T-helper 2 cell treated with Interferon-gamma antibody and Interleukin-4, amounts not matched to agents 100 ng/mL and 5 ng/mL, for 36 hours (primary cell): ENCODE measurements at regions not wholly inside any gene's neighbourhood (a gene's known extent, or its start where the extent isn't known, plus 50 kb on each side); places are given as distances from the start of the nearest gene placed in this dataset.
"Not testable (repeated sequence)": the region's sequence is repeated elsewhere in the genome, so short reads cannot be mapped to it uniquely, and the experiment has no call there.

Experiments used
- intact Hi-C: fragments of 100-400 bp; cut with micrococcal nuclease; formaldehyde crosslinking; loops from one replicate; pipeline ENCODE4 v1.15.1; 2023

DNA sequence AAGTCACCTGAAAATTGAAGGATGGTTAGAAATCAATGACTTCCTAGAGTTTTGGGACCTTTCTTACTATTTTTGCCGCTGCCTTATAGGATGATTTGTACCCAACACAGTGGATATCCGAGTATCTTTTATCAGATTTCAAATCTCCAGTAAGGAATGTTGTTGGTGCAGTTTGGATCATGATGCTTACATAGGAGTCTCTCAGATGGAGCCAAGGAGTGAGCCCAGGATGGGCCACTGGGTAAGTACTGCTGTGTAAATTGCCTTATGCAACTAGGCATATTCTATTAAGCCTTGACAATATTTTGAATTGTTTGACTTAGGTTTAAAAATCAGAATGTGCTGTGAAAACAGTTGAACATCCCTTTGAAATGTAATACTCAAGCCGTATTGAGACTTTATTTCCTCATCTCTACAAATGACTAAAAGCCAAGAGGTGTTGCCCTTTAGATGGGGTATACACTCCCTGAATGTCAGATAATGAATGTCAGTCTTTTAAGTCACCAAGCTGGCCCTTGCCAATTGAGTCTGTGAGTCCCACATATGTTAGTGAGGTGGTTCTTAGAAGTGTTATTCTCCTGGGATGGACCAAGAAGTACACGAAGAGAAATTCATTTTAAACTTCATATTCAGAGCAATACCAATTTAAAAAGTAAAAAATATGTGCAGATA is 271.8 kb upstream of the CTNND2 start:
- intact Hi-C loops, result no loop called here

DNA sequence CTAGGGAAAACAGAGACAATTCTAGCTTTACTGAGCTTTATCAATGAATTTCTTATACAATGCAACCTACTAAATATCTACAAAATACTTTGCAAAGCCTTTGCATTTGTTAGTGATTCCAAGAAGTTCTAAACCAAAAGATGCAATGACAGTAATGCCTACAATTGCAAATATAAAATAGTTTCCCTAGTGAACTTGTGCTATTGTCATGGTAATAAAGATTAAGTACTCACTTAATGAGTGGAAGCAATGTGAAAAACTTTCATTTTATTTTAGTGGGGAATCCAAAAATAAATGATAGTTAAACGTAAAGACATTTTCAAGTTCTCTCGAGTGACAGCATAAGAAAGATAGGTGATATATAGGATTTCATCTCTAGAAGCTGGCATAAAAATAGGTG is 270.5 kb upstream of the CTNND2 start:
- intact Hi-C loops, result no loop called here

DNA sequence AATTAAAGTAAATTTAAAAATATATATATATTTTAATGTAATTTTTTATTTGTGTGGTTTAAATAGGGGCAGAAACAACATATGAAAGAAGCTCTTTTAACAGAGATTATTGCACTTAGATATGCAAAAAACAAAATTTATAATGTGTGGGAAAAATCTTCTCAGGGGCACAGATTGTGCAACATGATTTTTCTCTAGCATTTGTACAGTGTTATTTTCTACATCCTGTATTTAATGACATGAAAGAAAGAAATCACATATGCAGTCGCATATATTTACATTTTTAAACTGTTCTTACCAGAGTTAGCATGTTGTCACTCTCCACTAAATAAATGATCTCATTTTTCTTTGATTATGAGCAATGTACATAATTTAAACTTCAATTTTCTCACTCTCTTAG is 265.3 kb upstream of the CTNND2 start:
- intact Hi-C loops, result no loop called here

DNA sequence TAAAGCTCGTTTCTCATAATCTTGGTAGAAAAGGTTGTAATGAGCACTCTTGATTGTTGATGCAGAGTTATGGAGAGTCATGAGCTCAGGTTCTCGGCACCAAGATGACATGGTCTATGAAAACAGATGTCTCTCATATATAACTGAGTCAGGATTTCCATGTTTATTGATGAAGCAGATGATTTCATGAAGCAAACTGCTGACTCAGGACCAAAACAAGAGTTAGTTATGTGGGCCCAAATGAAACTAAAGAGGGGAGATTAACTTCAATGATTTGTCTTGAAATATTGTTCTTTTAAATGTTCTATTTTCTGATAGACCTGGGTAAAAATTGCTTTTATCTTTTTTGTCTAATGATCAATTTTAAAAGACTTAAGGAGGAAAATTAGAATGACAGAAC is 258.6 kb upstream of the CTNND2 start:
- intact Hi-C loops, result no loop called here

DNA sequence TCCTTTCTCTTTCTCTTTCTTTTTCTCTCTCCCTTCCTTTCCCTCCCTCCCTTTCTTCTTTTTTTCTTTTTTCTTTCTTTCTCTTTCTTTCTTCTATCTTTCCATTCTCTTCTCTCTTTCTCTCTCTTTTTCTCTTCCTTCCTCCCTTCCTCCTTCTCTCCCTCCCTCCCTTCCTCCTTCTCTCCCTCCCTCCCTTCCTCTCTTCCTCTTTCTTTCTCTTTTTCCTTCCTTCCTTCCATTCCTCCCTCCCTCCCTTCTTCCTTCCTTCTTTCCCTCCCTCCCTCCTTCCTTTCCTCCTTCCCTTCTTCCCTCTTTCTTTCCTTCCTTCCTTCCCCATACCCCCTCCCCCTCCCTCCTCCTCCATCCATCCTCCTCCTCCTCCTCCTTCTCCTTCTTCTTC is 243.3 kb upstream of the CTNND2 start:
- intact Hi-C loops, result no loop called here

DNA sequence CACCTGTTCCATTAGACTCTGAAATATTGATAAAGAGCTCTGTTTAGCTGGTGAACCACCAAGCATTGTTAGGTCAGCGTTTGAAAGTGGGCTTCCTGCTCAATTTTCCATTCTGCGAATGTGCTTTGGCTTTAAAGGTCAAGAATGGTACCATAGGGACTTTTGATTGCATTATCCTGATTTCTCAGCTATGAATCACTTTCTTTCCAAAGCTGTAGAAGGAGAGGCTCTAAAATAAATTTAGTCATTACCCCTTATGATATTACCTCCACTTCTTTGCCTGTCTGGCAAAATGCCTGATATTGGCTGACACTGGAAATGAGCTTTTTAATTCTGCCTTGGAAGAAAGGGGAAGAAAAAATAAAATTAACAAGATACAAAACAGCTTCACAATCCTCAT is 237.2 kb upstream of the CTNND2 start:
- intact Hi-C loops, result no loop called here

DNA sequence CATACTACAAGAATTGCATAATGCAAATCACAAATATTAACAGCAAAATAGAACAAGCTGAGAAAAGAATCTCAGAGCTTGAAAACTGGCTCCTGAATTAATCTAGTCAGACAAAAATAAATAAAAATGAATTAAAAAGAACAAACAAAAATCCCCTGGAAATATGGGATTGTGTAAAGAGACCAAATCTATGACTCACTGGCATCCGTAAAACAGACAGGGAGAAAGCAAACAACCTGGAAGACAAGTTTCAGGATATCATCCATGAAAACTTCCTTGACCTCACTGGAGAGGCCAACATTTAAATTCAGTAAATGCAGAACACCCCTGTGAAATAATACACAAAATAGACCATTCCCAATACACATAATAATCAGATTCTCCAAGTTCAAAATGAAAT is 229.3 kb upstream of the CTNND2 start:
- intact Hi-C loops, result no loop called here

DNA sequence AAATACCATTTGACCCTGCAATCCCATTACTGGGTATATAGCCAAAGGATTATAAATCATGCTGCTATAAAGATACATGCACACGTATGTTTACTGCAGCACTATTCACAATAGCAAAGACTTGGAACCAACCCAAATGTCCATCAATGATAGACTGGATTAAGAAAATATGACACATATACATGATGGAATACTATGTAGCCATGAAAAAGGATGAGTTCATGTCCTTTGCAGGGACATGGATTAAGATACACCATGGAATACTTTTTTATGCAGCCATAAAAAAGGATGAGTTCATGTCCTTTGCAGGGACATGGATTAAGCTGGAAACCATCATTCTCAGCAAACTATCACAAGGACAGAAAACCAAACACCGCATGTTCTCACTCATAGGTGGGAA is 226.8 kb upstream of the CTNND2 start:
- intact Hi-C loops, result not testable (repeated sequence)

DNA sequence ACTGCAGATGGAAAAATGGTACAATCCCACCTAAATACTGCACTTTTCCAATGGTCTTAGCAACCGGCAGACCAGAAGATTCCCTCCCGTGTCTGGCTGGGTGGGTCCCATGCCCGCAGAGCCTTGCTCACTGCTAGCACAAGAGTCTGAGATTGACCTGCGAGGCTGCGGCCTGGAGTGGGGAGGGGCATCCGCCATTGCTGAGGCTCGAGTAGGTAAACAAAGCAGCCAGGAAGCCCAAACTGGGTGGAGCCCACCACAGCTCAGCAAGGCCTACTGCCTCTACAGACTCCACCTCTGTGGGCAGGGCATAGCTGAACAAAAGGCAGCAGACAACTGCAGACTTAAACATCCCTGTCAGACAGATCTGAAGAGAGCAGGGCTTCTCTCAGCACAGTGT is 221.6 kb upstream of the CTNND2 start:
- intact Hi-C loops, result no loop called here

DNA sequence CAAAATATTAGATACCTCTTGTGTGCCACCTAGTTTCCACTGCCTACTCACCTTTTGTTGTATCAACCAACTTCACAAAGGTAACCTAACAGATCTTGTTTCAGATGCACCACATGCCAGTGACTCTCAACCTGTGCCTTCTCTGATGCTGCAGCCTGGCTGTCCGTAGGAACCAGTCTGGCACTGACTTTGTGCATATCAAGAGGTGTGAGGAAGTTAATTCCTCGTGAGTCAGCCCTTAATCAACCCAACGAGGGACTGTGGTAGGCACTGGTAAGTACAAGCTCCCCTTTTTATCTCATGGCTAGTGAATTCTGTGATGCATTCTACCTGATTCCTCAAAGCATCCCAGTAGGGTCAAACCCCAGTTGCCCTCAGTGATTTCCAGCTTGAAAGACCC is 215.4 kb upstream of the CTNND2 start:
- intact Hi-C loops, result no loop called here

DNA sequence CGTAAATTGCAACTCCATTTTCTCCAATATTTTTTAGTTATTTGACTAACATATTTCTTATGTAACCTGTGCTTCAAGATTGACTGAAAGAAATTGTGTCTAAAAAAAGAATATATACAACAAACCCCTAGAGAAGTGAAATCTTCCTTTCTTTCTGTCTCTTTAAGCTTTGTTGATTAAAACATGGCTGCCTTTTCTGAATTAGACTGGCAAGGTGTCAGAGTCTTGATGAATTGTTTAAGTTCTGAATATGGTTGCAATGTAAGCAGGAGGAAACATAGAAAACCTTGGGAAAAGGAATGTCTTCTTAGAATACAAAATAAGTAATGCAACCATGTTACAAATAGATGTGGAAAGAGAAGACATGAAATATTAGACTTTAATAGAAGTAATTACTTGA is 209.8 kb upstream of the CTNND2 start:
- intact Hi-C loops, result no loop called here

DNA sequence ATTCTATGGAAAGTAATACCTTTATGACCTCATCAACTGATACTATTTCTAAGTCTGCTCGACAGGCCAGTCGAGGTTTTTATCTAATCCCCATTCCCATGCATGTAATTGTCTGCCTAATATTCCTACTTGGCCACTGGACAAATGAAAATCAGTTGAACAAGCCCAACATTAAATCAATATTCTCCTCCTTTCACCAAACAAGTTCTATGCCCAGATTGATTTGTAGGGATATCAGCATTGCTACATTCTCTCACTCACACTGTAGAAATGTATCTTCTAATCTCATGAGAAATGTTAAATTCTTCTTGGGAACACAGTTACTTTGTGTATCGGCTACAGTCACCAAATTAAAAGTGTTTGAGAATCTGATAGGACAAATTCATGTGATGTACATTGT is 208.8 kb upstream of the CTNND2 start:
- intact Hi-C loops, result no loop called here

DNA sequence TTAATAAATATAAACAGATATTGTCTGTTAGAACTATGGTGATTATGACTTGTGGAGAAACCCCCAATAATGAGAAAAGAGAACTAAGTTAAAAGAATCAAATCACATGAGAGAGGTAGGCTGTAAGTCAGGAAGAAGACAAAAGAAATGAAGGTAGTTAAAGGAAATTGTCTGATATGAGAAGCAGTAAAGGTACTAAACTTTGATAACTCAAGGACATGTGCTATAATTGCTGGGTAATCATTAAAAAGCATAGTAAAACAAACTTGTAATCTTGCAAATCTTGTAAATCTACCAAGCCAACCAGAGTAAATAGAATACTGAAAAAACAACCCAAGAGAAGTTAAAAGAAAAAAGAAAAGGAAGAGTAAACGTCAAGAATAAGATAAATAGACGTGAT is 207.0 kb upstream of the CTNND2 start:
- intact Hi-C loops, result no loop called here

DNA sequence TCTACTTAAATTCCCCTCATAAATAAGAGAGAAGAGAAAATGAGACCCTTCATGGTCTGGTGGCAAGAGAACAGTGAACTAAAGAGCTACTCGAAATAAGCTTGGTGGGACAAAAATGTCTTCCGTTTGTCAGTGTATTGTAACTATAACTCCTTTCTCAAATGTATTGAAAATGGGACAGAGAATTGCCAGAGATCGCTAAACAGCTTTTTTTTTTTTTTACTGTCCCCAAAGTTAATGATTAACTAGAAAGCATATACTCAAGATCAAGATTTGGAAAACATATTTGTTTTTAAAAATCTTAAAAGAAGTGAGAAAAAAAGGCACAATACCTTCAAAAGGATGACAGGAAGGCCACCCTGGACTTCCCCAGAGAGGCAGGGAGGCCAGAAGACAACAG is 206.4 kb upstream of the CTNND2 start:
- intact Hi-C loops, result no loop called here

DNA sequence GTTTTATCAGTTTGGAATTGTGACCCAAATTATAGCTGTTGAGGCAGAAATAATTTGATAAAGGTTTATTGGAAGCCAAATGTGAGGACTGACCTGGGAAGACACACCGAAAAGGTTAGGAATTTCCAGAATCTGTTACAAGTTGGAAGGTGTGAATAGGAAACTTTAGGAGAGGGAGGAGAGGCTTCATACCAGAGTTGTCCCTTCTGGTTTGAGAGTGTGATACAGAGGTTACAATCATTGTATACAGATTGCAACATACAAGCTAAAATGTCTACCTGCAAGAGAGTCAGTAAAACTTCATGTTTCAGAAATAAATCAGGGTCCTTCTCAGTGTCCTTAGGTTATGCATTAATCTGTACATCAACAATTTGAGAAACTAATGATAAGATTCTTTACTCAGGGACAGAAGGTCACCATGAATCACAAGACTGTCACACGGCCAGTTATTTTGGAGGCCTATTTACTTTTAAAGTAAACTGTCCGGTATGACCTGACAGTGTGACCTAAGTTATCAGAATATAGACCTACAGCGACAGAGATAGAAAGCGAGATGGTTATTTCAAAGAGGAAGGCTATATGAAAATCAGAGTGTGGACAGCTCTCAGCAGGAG is 204.9 kb upstream of the CTNND2 start:
- intact Hi-C loops, result no loop called here

DNA sequence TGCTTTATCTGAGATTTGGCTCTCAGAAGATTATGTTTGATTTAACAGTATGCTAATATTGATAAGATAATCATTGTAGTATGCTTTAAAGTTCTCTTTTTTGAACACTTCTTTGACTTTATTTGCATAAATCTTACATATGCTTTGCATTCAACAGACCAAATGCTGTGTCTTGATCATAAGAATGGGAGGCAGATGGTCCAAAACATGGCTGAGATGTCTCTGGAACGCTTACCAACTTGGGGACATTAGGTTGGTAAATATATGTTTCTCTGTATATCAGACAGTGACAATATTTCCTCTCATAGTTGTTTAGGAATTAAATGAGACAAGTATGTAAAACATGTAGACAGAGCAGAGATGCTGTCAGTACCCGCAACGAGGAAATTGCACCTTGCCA is 197.9 kb upstream of the CTNND2 start:
- intact Hi-C loops, result no loop called here

DNA sequence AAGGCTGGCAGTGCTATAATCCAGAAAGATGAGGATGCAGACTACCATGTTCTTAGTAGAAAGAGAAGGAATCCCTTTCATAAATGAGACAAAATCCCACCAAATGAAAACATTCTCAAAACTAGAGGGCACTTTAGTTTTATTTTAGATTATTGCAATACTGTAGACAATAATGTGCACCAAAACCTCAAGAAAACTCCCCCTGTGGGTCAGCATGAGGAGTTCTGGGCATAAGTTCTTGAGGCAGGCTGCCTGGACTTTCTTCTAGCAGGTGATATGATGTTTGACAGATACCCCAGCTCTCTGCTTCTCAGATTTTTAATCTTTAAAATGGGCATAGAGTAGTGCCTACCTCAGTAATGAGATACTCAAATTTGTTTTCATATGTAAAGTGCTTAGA is 196.3 kb upstream of the CTNND2 start:
- intact Hi-C loops, result no loop called here

DNA sequence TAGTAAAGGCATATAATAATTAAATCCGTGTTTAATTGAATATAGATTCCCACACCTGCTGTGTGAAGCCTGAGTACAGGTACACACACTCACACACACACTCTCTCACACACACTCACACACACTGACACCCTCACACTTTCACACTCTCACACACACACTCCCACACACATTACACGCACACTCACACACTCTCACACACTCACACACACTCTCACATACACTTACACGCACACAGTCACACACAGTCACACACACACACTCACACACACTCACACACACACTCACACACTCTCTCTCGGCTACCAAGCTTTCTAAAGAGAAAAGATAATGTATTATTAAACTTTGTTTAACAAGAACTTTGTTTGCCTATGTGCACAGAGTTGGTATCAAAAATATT is 195.1 kb upstream of the CTNND2 start:
- intact Hi-C loops, result no loop called here

DNA sequence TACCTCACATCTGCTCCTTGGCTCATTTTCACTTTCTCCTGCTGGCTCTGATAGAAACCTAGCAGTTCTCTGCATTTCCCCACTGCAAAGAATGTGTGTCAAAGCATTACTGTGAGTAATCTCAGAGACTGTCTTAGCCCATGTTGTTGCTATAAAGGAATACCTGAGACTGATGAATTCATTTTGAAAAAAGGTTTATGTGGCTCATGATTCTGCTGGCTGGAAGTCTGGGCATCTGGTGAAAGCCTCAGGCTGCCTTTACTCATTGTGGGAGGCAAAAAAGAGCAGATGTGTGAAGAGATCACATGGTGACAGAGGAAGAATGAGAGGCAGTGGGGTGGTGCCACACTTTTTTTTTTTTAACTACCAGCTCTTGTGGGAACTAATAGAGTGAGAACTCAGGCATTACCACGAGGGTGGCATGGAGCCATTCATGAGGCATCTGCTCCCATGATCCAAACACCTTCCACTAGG is 191.6 kb upstream of the CTNND2 start:
- intact Hi-C loops, result no loop called here

DNA sequence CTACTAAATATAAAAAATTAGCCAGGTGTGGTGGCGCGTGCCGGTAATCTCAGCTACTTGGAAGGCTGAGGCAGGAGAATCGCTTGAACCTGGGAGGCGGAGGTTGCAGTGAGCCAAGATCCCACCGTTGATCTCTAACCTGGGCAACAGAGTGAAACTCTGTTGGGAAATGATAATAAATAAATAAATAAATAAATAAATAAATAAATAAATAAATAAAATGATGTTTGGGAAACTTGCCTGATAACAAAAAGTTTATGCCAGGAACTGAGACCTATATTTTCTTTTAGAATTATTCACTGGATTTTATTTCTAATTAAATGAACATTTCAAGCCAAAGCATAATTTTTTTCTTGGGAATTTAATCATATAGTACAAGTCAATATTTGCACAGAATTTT is 189.3 kb upstream of the CTNND2 start:
- intact Hi-C loops, result no loop called here

DNA sequence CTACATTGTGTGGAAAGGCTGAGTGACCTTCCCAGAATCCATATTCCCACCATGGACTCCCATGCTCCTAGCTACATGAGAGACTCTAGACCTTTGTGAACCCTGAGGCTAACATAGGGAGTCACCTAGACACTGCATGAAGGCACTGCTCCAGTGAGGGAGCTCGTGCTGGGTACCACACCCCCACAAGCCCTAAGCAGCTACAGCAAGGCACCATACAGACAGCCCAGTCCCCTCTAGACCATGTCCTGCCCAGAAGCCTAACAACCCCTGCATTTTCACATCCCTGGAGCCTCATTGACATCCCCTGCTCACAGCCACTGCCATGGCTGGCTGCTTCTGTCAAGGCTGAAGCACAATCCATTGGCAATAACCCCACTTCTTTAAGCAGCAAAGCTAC is 176.5 kb upstream of the CTNND2 start:
- intact Hi-C loops, result no loop called here

DNA sequence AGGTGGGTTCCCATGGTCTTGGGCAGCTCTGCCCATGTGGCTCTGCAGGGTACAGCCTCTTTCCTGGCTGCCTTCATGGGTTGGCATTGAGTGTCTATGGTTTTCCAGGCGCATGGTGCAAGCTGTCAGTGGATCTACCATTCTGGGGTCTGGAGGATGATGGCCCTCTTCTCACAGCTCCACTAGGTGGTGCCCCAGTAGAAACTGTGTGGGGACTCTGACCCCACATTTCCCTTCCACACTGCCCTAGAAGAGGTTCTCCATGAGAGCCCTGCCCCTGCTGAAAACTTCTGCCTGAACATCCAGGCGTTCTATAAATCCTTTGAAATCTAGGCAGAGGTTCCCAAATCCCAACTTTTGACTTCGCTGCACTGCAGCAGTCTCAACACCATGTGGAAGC is 174.0 kb upstream of the CTNND2 start:
- intact Hi-C loops, result not testable (repeated sequence)

DNA sequence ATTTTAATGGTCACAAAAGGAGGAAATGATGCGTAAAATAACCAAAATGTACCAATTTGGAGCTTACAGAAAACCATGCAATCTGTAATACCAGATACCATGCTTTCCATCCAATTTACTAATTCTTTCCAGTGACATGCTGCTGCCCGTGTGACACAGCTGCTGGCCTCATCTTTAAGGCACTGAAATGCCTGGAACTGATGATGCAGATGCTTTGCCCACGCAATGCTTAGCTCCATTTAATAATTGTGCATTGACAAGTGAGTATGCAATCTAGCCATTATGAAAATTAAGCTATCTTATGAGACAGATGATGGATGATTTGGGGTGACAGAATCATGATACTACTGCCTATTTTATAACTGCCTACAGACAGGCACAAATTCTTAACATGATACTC is 169.2 kb upstream of the CTNND2 start:
- intact Hi-C loops, result no loop called here

DNA sequence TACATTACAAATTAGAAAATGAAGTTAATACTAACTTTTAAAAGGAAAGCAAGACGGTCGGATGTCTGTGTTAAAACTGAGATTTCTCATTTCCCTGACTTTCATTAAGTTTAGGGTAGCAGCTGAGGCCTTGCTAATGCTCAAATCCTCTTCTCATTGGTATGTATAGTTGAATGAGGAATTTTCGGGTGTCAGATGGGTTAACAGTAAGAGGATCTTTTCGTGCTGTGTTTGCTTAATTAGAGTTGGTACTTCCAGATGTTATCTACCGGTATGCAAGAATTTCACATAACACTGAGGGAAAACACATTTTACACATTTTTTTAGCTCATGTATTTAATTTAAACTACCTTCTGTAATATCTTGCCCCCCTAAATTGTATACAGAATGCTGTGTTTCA is 168.2 kb upstream of the CTNND2 start:
- intact Hi-C loops, result no loop called here
